ENCODE measurements at regions not wholly inside any gene's neighbourhood (a gene's known extent, or its start where the extent isn't known, plus 50 kb on each side); places are given as distances from the start of the nearest gene placed in this dataset.
A peak's percentile ranks its signal among the peaks of the same experiment; 100 is the strongest.
"Not testable (repeated sequence)": the region's sequence is repeated elsewhere in the genome, so short reads cannot be mapped to it uniquely, and the experiment has no call there.

DNA sequence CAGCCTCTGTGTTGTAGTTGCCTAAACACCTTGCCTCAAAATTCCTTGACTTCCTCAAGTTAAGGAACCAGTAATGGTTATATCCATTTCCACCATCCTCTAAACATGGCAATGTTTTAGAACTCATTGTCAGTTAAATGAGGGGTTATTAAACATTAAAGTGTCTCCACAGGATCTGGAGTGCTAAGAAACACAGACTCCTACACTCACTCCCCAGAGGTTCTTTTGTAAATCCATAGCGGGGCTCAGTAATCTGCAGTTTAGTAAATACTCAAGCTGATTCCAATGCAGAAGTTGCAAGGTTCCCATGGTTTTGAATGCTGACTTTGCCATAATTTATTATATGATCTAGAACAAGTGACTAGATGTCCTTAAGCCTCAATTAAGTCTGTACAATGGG, 245.5 kb downstream of the GPAT3 start:
- DNase-seq (ENCODE audit: low read depth, low spot score): no peak

GRCh38 chr4:83780053-83780733, 244.3 kb downstream of the GPAT3 start:
- no peak for DNase-seq (ENCODE audit: low read depth, low spot score)

DNA sequence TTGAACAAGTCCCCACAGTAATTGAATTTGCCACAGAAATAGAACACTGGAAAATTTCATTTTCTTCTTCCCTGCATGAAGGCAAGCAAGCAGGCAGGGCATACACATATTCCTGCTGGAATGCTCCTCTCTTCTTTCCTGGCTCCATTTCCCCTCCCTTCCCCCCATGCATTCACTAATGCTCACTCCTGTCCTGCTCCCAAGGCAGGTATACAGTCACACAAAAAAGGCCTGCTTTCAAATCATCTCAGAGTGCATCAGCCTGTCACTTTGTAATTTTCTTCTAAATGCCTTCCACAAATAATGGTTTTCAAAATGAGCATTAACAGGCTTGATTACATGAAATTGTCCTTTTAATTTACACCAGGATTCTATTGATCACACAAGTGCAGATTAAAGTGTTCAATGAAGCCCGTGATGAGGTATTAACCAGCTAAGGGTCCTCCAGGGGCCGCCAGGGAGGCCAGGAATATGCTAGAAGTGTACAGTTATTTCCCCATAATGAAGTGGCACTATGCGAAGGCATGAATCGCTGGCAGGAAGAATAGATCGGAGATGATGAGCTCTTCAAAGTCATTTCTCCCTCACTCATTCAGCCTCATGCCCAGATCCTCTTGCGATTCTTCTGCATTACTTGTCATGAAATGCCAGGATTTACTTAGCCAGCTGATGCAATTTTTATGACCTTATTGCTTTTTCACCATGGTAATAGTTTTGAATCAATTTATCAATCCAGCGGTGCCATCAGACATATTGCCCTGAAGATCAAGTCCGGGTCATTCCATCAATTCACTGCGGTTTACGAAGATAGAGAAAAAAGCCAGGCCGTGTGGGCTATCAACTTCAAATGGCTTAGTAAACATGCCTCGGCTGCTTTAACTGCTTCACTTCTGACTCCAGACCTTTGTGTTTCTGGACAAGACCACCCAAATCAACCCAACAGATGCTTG, 243.5 kb downstream of the GPAT3 start:
- no peak for DNase-seq (ENCODE audit: low read depth, low spot score)

GRCh38 chr4:83772685-83773084, 236.8 kb downstream of the GPAT3 start:
- no peak for DNase-seq (ENCODE audit: low read depth, low spot score)

DNA sequence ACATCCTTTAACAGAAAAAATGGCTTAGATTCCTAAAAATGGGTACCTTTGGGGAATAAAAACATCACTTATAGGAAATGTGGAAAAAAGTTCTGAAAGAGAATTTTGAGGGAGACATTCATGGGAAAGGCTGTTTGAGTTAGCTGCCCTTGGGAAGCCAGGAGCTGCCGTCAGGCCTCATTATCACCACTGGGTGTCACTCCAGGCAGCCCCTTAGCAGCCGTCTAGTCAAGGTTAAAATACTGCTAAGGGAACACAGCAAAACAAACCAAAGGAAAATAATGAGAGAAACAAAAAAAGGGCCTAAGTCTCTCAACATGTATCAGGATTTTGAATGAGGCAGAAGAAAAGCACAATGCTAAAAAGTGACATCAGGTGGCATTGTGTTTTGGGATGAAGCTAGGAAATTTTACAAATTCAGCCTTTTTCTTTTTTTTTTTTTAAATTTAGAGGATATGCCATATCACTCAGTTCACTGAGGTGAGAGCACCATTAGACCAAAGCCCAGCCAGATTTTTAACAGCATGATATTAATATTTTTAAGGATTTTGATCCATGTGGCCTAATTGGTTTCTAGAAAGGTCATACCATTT, 235.3 kb downstream of the GPAT3 start:
- DNase-seq (ENCODE audit: low read depth, low spot score): peak; percentile 28

DNA sequence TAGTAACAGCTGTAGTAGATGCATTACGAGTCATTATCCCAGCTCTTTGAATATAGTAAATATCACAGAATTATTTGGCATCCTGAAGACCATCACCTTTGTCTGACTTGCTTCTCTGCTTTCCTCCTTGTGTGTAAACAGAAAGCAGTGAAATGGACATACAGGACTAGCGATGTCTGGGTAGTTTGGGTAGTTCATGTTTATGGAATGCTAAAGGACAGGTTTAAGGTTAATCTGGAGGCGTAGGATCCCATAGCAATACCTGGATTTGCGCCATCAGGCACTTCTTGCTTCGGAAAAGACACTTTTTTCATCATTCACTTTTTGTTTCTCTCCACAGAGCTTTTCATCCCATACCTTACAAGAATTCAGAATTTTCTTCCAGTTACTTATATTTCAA, 232.2 kb downstream of the GPAT3 start:
- no peak for DNase-seq (ENCODE audit: low read depth, low spot score)

DNA sequence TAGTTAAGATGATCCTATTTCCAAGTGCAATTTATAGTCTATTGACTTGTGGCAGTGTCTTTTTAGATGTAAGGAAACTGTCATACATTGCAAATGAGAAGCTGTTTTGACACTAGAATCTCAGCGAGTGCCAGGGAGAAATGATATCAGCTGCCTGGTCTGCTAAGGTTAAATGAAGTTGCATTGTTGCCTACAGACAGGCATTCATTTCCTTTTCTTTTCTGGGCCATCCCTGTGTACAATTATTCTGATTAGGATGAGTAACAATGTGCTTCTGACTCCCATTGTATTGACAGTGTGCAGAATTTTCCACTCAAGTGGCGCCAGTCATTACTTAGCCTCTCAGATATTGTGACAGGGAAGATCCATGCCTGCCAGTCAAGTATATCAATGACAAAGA, 231.2 kb downstream of the GPAT3 start:
- no peak for DNase-seq (ENCODE audit: low read depth, low spot score)

DNA sequence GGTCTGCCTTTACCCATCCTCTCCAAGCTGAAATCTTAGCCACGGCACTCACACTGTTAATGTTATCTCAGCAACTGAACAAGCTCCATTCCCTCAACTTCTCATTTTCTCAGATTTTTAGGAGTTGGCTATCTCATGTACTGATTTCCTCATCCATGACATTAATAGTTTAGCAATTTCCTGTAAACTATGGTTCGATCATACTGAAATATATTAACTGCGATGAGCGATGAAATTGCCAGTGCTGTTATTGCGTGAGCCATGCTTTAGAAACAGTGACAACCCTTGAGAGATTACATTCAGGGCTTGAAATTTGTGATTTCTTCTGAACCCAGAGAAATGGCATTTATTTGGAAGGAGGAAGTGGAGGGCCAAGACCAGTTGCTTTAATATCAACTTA, 223.7 kb downstream of the GPAT3 start:
- no peak for DNase-seq (ENCODE audit: low read depth, low spot score)

- no peak for DNase-seq (ENCODE audit: low read depth, low spot score)
These were observed 222.4 kb downstream of the GPAT3 start for GRCh38 chr4:83758285-83758684.

GRCh38 chr4:83757121-83757621, 221.3 kb downstream of the GPAT3 start:
- DNase-seq (ENCODE audit: low read depth, low spot score): no peak

DNA sequence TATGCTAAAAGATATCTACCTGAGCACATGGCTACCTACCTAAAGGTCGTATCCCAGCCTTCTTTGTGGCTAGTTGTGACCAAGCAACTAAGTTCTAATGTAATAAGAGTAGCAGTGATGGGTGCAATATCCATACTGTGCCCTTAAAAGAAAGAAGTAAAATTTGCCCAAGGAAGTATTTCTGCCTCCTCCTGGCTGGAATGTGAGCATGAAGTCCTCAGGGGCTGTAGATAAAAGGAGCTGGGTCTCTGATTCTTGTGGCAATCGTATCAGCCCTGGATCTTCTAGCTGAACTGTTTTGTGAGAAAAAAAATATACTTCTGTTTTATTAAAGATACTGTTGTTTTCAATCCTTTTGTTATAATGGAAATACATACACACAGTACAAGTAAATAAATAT, 217.4 kb downstream of the GPAT3 start:
- DNase-seq (ENCODE audit: low read depth, low spot score): no peak

DNA sequence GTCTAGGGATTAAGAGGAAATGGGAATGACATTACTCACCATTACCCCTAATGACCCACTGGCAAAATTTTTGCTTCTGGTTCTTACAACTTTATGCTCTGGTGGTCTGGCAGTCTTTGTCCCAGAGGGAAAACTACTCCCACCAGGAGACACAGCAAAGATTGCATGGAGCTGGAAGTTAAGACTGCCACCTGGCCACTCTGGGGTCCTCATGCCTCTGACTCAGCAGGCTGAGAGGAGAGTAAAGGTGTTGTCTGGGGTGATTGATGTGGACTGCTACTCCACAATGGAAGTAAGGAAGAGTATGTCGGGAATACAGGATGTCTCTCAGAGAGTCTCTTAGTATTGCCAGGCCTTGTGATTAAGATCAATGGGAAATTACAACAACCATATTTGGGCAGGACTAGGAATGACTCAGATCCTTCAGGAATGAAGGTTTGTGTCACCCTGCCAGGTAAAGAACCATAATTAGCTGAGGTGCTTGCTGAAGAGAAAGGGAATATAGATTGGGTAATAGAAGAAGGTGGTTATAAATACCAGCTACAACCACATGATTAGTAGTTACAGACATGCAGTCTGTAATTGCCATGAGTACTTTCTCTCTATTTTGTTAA, 215.5 kb downstream of the GPAT3 start:
- no peak for DNase-seq (ENCODE audit: low read depth, low spot score)

DNA sequence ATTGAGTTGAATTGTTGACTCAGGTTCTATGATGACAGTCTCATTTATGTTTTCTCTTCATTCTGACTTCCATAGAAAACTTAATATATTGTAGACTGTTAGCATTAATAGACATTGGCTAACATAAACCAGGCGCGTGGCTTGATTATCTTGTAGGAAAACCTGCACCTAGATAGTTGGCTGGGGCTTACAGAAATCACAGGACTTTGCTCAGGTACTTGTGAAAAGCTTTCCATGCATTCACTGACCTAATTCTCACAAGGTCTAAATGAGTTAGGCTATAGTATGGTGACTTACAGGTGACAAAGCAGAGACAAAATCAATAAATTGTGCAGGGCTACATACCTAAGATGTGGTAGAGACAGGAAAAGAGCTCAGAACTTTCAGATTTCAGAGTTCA, 212.8 kb downstream of the GPAT3 start:
- DNase-seq (ENCODE audit: low read depth, low spot score): no peak

GRCh38 chr4:83738895-83739294, 203.0 kb downstream of the GPAT3 start:
- DNase-seq (ENCODE audit: low read depth, low spot score): no peak

DNA sequence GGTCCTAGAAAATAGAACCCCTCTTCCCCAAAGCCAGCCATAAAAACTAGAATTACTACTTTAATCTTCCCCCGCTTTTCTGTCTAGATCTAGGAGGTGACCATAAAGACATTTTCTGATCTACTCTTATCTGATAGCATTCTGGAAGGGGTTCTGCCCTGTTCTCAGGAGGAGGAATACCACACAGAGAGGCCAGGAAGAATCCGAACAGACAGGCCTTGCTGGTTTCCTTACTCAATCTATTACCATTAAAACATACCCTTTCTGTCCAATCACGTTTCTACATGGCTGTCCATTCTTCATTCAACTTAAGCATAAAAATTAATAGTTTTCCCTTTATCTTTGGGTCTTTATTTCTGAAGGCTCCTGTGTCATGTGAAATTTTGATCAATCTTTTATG, 198.7 kb downstream of the GPAT3 start:
- no peak for DNase-seq (ENCODE audit: low read depth, low spot score)

DNA sequence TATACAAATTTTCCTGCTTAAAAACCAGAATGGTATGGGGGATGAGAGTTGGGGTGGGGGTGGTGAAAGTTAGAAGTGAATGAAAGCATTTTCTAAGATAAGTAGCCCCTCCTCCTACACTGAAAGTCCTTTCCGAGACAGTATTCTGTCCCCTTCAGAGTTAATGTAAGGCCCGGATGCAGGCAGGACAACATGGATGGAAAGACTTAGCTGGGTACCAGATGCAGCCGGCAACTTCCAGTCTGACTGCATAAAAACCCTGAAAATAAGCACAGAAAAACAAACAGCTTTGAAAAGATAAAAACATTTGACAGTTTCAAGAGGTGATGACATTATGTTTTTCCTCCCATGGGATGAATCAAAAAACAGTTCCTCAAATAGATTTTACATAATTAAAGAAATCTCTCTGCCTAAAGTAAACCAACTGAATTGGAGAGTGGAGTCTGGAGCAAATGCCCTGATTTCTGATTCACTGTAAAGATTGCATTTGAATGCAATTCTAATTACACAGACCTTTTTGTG, 196.3 kb downstream of the GPAT3 start:
- no peak for DNase-seq (ENCODE audit: low read depth, low spot score)

GRCh38 chr4:83731609-83732008, 195.7 kb downstream of the GPAT3 start:
- DNase-seq (ENCODE audit: low read depth, low spot score): no peak

GRCh38 chr4:83730958-83731357, 195.1 kb downstream of the GPAT3 start:
- not testable (repeated sequence) for DNase-seq (ENCODE audit: low read depth, low spot score)

DNA sequence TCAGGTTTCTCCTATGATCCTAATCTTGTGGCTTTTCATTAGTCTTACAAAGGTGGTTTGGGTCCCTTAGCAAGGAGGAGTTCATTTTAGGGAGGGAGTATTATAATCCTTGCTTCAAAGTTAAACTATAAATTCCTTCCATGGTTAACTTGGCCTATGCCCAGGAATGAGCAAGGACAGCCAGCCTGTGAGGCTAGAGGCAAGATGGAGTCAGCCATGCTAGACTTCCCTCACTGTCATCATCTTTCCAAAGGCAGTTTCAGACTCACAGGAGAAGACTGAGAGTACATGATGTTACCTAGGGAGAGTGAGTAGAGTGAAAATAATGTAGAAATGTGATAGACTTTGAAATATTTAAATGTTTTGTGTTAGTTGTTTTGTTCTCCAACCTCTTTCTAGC, 192.3 kb downstream of the GPAT3 start:
- DNase-seq (ENCODE audit: low read depth, low spot score): no peak

DNA sequence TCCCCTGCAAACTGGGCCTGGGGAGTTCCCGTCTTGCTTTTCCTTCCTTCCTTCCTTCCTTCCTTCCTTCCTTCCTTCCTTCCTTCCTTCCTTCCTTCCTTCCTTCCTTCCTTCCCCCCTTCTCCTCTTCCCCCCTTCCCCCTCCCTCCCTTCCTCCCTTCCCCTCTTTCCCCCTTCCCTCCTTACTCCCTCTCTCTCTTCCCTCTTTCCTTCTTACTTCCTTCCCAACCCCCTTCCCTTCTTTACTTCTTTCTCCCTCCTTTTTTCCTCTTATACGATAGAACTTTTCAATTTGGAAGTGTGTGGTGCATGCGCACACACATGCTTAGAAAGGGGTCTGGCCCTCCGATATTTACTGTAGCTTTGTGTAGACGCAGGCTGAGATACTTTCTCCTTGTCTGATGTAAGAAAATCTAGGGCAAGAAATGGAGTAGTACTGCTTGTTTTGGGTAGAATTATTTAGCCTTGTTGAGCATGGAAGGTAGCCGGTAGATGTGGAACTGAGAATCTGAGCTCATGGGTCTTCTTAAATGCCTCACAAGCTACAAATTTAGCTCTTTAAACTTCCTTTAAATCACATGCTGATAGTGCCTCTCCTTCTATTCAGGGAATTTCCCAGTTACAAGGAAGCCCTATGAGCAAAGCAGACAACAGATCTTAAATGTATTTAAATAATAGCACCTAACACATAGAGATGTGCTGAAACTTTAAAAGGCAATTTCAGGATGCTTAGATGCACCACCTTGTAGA, 189.6 kb downstream of the GPAT3 start:
- DNase-seq (ENCODE audit: low read depth, low spot score): no peak
